HepG2 (cell line): ENCODE measurements at regions not wholly inside any gene's neighbourhood (a gene's known extent, or its start where the extent isn't known, plus 50 kb on each side); places are given as distances from the start of the nearest gene placed in this dataset.

ENCODE experiments used
- GABPB1 ChIP-seq: IDR thresholded peaks from 2 replicates; pipeline ENCODE4 v1.6.1; 2016; ENCODE audit warnings: mild to moderate bottlenecking, missing genetic modification reagents, moderate library complexity, missing compliant biosample characterization
- GATA4 ChIP-seq: sonication (generic); IDR thresholded peaks from 2 replicates; pipeline ENCODE4 v1.6.1; 2016; ENCODE audit warnings: antibody characterized with exemption, low read depth, borderline replicate concordance
- HES4 ChIP-seq: sonication (generic); formaldehyde crosslinking; IDR thresholded peaks from 2 replicates; pipeline ENCODE4 v1.9.0; 2021; ENCODE audit warnings: mild to moderate bottlenecking, missing genetic modification reagents, borderline replicate concordance
- MTA3 ChIP-seq: sonication (generic); formaldehyde crosslinking; IDR thresholded peaks from 2 replicates; pipeline ENCODE4 v1.4.0; 2020; ENCODE audit warnings: missing genetic modification reagents
- NFKBIZ ChIP-seq: IDR thresholded peaks from 2 replicates; pipeline ENCODE4 v1.6.1; 2018; ENCODE audit warnings: missing genetic modification reagents, missing compliant biosample characterization
- NPAS2 ChIP-seq: sonication (generic); formaldehyde crosslinking; IDR thresholded peaks from 2 replicates; pipeline ENCODE4 v1.8.0; 2022; ENCODE audit warnings: mild to moderate bottlenecking, missing genetic modification reagents, borderline replicate concordance
- PHF8 ChIP-seq: sonication (generic); formaldehyde crosslinking; IDR thresholded peaks from 2 replicates; pipeline ENCODE4 v1.5.0; 2020; ENCODE audit warnings: missing genetic modification reagents
- POGZ ChIP-seq: sonication (generic); formaldehyde crosslinking; IDR thresholded peaks from 2 replicates; pipeline ENCODE4 v1.4.0; 2020; ENCODE audit warnings: mild to moderate bottlenecking, missing genetic modification reagents
- SALL1 ChIP-seq: sonication (generic); formaldehyde crosslinking; IDR thresholded peaks from 2 replicates; pipeline ENCODE4 v1.8.0; 2022; ENCODE audit warnings: mild to moderate bottlenecking, missing genetic modification reagents
- SIX1 ChIP-seq: sonication (generic); formaldehyde crosslinking; IDR thresholded peaks from 2 replicates; pipeline ENCODE4 v1.4.0; 2020; ENCODE audit warnings: missing genetic modification reagents, borderline replicate concordance
- TCF7 ChIP-seq: sonication (generic); IDR thresholded peaks from 2 replicates; pipeline ENCODE4 v1.6.1; 2016; ENCODE audit warnings: antibody characterized with exemption, low read depth
- TP53 ChIP-seq: sonication (generic); formaldehyde crosslinking; conservative IDR thresholded peaks from 2 replicates; pipeline ENCODE4 v1.4.0; 2020; ENCODE audit warnings: missing genetic modification reagents
- ZFP37 ChIP-seq: sonication (generic); formaldehyde crosslinking; IDR thresholded peaks from 2 replicates; pipeline ENCODE4 v1.4.0; 2020; ENCODE audit warnings: missing genetic modification reagents, borderline replicate concordance
- ZNF224 ChIP-seq: sonication (generic); formaldehyde crosslinking; IDR thresholded peaks from 2 replicates; pipeline ENCODE4 v1.5.0; 2020; ENCODE audit warnings: mild to moderate bottlenecking, missing genetic modification reagents
- ZNF781 ChIP-seq: sonication (generic); formaldehyde crosslinking; IDR thresholded peaks from 2 replicates; pipeline ENCODE4 v1.5.1; 2020; ENCODE audit warnings: borderline replicate concordance, mild to moderate bottlenecking, missing genetic modification reagents; ENCODE audit errors: not compliant biosample characterization
- TF ChIP-seq, protein P1 (sequence below): sonication (generic); formaldehyde crosslinking; IDR thresholded peaks from 2 replicates; pipeline ENCODE4 v1.4.0; 2020; ENCODE audit warnings: missing genetic modification reagents, borderline replicate concordance
- TF ChIP-seq, protein P2 (sequence below): sonication (generic); formaldehyde crosslinking; IDR thresholded peaks from 2 replicates; pipeline ENCODE4 v1.4.0; 2020; ENCODE audit warnings: missing genetic modification reagents, mild to moderate bottlenecking, borderline replicate concordance
- TF ChIP-seq, protein P3 (sequence below): IDR thresholded peaks from 2 replicates; pipeline ENCODE4 v1.6.1; 2018; ENCODE audit warnings: missing genetic modification reagents

DNA sequence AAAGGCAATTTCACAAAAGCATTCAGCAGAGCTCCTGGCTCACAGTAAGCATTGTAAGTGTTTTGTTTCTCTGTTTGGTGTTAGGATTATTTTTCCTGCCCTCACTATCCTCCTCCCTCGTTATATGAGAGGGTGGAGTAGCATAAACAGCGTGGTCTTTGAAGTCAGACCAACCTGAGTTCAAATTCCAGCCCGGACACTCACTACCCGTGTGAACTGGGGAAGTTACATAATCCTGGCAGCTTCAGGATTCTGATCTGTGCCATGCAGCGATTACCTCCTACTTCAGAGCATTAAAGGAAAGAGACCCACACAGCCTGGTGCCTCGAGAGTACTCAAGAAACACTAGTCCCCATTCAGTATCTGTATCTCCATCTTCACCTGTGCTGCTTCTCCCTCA is 386.5 kb downstream of the INHBA start (continued):
- TF ChIP-seq SALL1 (CRISPR knock-in tag) (peak; percentile 97), MTA3 (no peak), ZNF224 (CRISPR knock-in tag) (no peak), GATA4 (no peak), NFKBIZ (0 out of 2 replicates have a peak, but pooled peaks have one; percentile 41), TCF7 (peak; percentile 95), TP53 (CRISPR knock-in tag) (no peak), NPAS2 (CRISPR knock-in tag) (no peak), SIX1 (CRISPR knock-in tag) (peak; percentile 70; the same call in 1 of the 2 replicates), PHF8 (no peak), ZNF781 (CRISPR knock-in tag) (no peak), ZFP37 (CRISPR knock-in tag) (no peak), POGZ (CRISPR knock-in tag) (peak; percentile 81), GABPB1 (CRISPR knock-in tag) (peak; percentile 32; the same call in 1 of the 2 replicates), HES4 (CRISPR knock-in tag) (no peak)
- TF ChIP-seq, protein P1, sequence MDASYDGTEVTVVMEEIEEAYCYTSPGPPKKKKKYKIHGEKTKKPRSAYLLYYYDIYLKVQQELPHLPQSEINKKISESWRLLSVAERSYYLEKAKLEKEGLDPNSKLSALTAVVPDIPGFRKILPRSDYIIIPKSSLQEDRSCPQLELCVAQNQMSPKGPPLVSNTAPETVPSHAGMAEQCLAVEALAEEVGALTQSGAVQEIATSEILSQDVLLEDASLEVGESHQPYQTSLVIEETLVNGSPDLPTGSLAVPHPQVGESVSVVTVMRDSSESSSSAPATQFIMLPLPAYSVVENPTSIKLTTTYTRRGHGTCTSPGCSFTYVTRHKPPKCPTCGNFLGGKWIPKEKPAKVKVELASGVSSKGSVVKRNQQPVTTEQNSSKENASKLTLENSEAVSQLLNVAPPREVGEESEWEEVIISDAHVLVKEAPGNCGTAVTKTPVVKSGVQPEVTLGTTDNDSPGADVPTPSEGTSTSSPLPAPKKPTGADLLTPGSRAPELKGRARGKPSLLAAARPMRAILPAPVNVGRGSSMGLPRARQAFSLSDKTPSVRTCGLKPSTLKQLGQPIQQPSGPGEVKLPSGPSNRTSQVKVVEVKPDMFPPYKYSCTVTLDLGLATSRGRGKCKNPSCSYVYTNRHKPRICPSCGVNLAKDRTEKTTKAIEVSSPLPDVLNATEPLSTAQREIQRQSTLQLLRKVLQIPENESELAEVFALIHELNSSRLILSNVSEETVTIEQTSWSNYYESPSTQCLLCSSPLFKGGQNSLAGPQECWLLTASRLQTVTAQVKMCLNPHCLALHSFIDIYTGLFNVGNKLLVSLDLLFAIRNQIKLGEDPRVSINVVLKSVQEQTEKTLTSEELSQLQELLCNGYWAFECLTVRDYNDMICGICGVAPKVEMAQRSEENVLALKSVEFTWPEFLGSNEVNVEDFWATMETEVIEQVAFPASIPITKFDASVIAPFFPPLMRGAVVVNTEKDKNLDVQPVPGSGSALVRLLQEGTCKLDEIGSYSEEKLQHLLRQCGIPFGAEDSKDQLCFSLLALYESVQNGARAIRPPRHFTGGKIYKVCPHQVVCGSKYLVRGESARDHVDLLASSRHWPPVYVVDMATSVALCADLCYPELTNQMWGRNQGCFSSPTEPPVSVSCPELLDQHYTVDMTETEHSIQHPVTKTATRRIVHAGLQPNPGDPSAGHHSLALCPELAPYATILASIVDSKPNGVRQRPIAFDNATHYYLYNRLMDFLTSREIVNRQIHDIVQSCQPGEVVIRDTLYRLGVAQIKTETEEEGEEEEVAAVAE (CRISPR knock-in tag) = peak; percentile 56; the same call in 1 of the 2 replicates
- TF ChIP-seq, protein P2, sequence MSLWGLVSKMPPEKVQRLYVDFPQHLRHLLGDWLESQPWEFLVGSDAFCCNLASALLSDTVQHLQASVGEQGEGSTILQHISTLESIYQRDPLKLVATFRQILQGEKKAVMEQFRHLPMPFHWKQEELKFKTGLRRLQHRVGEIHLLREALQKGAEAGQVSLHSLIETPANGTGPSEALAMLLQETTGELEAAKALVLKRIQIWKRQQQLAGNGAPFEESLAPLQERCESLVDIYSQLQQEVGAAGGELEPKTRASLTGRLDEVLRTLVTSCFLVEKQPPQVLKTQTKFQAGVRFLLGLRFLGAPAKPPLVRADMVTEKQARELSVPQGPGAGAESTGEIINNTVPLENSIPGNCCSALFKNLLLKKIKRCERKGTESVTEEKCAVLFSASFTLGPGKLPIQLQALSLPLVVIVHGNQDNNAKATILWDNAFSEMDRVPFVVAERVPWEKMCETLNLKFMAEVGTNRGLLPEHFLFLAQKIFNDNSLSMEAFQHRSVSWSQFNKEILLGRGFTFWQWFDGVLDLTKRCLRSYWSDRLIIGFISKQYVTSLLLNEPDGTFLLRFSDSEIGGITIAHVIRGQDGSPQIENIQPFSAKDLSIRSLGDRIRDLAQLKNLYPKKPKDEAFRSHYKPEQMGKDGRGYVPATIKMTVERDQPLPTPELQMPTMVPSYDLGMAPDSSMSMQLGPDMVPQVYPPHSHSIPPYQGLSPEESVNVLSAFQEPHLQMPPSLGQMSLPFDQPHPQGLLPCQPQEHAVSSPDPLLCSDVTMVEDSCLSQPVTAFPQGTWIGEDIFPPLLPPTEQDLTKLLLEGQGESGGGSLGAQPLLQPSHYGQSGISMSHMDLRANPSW = 0 out of 2 replicates have a peak, but pooled peaks have one; percentile 44
- TF ChIP-seq, protein P3, sequence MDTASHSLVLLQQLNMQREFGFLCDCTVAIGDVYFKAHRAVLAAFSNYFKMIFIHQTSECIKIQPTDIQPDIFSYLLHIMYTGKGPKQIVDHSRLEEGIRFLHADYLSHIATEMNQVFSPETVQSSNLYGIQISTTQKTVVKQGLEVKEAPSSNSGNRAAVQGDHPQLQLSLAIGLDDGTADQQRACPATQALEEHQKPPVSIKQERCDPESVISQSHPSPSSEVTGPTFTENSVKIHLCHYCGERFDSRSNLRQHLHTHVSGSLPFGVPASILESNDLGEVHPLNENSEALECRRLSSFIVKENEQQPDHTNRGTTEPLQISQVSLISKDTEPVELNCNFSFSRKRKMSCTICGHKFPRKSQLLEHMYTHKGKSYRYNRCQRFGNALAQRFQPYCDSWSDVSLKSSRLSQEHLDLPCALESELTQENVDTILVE = peak; percentile 58; the same call in 1 of the 2 replicates
